IPS-15b (cell line): ENCODE measurements at regions not wholly inside any gene's neighbourhood (a gene's known extent, or its start where the extent isn't known, plus 50 kb on each side); places are given as distances from the start of the nearest gene placed in this dataset.

Experiments used
- H3K27me3 ChIP-seq: one replicate; pipeline ENCODE4 v1.6.1; 2013; ENCODE audit warnings: low read length; ENCODE audit not compliant: control insufficient read depth, insufficient read depth
- H3K36me3 ChIP-seq: one replicate; pipeline ENCODE4 v1.6.1; 2013; ENCODE audit warnings: low read length; ENCODE audit not compliant: control insufficient read depth, insufficient read depth
- H3K4me1 ChIP-seq: one replicate; pipeline ENCODE4 v1.6.1; 2013; ENCODE audit warnings: mild to moderate bottlenecking, low read length; ENCODE audit not compliant: control insufficient read depth, insufficient read depth
- H3K4me3 ChIP-seq: one replicate; pipeline ENCODE4 v1.5.1; 2013; ENCODE audit warnings: low read depth, low read length
- H3K9ac ChIP-seq: one replicate; pipeline ENCODE4 v1.6.1; 2013; ENCODE audit warnings: low read depth, mild to moderate bottlenecking, low read length
- H3K9me3 ChIP-seq: one replicate; pipeline ENCODE4 v1.6.1; 2013; ENCODE audit warnings: mild to moderate bottlenecking, low read length; ENCODE audit not compliant: control insufficient read depth, insufficient read depth

- Histone ChIP-seq H3K4me1 (no peaks in the 10 kb centered on the region), H3K9me3 (no peaks in the 10 kb centered on the region), H3K36me3 (no peaks in the 10 kb centered on the region), H3K4me3 (no peak overlapping the region), H3K9ac (no peak overlapping the region), H3K27me3 (no peaks in the 10 kb centered on the region)
These were observed 229.2 kb downstream of the TTLL7 start for GRCh38 chr1:83769594-83770318.

DNA sequence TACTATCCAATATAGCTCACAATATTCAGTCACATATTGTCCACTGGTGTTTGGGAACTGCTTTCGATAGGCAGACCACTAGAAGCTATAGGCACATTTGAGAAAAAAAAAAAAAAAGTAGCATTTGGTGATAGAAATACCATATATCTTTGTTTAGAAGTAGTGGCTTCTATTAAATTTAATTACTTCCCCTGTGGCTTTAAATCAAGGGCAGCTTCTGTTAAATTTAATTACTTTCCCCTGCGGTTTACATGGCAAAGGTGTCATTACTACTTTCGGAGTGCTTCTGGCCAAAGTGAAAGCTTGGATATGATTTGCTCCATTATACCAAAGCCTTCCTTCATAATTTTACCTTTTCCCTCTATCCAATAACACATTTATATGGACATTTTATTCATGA lies 229.9 kb downstream of the TTLL7 start:
- no peaks in the 10 kb centered on the region for H3K27me3 ChIP-seq
- peaks cover 4% of the 10 kb centered on the region for H3K4me1 ChIP-seq
- no peak overlapping the region for H3K4me3 ChIP-seq
- no peak overlapping the region for H3K9ac ChIP-seq
- H3K9me3 ChIP-seq: no peaks in the 10 kb centered on the region
- H3K36me3 ChIP-seq: no peaks in the 10 kb centered on the region

DNA sequence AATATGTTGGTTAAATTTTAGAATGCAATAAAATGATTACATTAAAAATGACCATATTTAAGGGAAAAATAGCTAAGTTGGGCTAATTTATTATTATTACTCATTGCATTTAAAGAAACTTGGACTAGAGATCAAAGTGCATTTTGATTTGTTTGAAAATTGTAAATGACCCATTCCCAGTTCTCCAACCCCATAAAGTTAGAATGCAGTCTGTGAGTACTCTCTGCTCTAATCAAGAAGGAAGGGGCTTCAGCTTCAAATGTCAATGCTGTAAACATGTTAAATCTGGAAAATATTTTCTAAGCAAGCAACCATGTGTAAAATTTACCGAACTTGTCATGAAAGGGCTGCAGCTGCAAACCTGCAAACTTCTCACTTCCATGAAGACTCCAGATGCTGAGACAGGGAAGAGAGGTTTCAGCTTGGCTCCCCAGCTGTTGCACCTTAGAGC lies 232.7 kb downstream of the TTLL7 start:
- Histone ChIP-seq H3K36me3 (no peaks in the 10 kb centered on the region), H3K9me3 (no peaks in the 10 kb centered on the region), H3K9ac (no peak overlapping the region), H3K4me3 (no peak overlapping the region), H3K27me3 (no peaks in the 10 kb centered on the region), H3K4me1 (peaks cover 4% of the 10 kb centered on the region)

GRCh38 chr1:83765125-83765524 lies 233.8 kb downstream of the TTLL7 start:
- H3K9me3 ChIP-seq: no peaks in the 10 kb centered on the region
- H3K4me3 ChIP-seq: no peak overlapping the region
- H3K27me3 ChIP-seq: no peaks in the 10 kb centered on the region
- H3K4me1 ChIP-seq: peaks cover 4% of the 10 kb centered on the region
- no peak overlapping the region for H3K9ac ChIP-seq
- H3K36me3 ChIP-seq: no peaks in the 10 kb centered on the region

DNA sequence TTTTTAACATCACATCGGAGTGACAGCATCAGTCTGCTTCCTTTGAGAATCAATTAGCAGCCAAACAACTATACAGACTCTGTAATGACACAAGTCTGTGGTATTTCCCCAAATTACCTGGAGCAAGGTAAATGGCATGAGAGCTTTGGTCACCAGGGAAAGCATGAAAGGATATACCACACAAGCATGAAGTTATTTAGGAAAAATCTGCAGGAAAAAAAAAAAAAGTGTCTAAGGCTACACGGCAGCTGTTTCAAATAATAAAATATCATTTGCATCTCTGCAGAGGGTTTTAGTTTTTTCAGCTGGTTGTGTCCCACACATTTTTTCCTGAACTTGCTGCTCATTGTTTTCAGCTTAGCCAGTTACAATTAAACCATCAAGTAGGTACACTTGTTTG lies 234.7 kb downstream of the TTLL7 start:
- H3K4me3 ChIP-seq: no peak overlapping the region
- H3K27me3 ChIP-seq: no peaks in the 10 kb centered on the region
- no peaks in the 10 kb centered on the region for H3K36me3 ChIP-seq
- no peak overlapping the region for H3K9ac ChIP-seq
- no peaks in the 10 kb centered on the region for H3K9me3 ChIP-seq
- H3K4me1 ChIP-seq: peaks cover 4% of the 10 kb centered on the region

DNA sequence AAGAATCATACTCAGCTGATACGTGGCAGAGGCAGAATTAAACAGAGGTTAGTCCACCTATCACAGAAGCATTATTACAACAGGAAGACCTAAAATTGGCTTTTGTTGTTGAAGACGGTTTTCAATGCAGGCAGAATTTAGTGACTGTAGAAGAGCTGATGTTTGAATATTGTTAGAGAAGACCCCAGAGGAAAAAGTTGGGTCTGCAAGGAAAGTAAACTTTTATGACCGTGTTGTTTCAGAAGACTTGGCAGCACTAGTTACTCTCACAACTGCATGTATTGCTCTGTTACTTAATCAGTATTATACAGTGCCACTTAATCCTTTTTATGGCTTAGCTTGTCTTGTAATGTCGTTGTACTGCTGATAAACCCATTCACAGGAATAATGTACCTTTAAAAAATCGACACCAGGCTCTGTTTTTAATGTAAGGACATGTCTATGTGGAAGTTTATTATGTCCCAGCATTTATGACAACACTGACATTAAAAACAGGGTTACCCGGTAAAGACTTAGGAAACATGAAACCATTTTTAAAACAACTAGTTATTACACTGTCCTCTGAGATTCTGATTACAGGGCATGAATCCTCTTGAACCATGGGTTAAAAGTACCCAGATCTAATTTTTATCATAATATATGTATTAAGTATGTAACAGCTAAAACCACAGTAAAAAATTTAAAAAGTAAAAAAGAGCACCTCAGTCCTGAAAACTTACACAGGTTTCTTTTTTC lies 235.4 kb downstream of the TTLL7 start:
- no peaks in the 10 kb centered on the region for H3K9me3 ChIP-seq
- H3K9ac ChIP-seq: no peak overlapping the region
- H3K4me3 ChIP-seq: no peak overlapping the region
- H3K4me1 ChIP-seq: peaks cover 4% of the 10 kb centered on the region
- no peaks in the 10 kb centered on the region for H3K36me3 ChIP-seq
- H3K27me3 ChIP-seq: no peaks in the 10 kb centered on the region

DNA sequence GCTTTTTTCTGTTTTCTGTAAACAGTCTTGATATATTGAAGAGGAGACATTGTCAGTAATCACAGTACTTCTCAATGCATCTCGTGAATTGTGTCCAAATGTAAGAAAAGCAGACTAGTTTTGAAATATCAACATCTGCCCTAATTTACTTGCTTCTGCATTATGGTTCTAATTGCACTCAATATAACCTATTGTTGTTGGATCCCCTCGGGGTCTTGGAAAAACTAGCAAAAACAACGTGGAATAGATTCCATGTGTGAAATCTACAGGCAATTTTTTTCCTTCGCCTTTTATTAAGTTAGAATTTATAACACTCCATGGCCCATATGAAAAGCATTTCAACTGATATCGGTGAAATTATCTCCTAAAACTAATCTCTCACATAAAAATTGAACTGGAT lies 236.5 kb downstream of the TTLL7 start:
- Histone ChIP-seq H3K4me3 (no peak overlapping the region), H3K36me3 (no peaks in the 10 kb centered on the region), H3K9ac (no peak overlapping the region), H3K9me3 (no peaks in the 10 kb centered on the region), H3K27me3 (no peaks in the 10 kb centered on the region), H3K4me1 (peaks cover 4% of the 10 kb centered on the region)

DNA sequence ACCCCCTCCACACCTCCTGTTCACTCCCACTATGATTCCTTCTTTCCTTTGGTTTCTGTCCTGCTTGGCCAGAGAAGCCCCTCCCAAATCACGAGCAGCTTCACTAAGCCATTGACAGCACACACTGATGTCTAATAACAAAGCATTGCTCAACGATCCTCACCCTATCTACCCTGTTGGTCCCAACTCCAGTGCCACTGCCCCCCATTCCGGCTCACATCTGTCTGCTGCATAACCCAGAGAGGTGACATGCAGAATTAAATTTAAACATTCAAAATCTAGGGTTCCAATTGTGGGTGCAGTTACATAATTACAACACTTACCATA lies 236.9 kb downstream of the TTLL7 start:
- H3K9me3 ChIP-seq: no peaks in the 10 kb centered on the region
- H3K9ac ChIP-seq: no peak overlapping the region
- H3K36me3 ChIP-seq: no peaks in the 10 kb centered on the region
- no peak overlapping the region for H3K4me3 ChIP-seq
- H3K4me1 ChIP-seq: peaks cover 4% of the 10 kb centered on the region
- H3K27me3 ChIP-seq: no peaks in the 10 kb centered on the region

GRCh38 chr1:83761167-83762038 lies 237.5 kb downstream of the TTLL7 start:
- peaks cover 4% of the 10 kb centered on the region for H3K4me1 ChIP-seq
- H3K36me3 ChIP-seq: no peaks in the 10 kb centered on the region
- no peak overlapping the region for H3K9ac ChIP-seq
- H3K27me3 ChIP-seq: no peaks in the 10 kb centered on the region
- no peak overlapping the region for H3K4me3 ChIP-seq
- no peaks in the 10 kb centered on the region for H3K9me3 ChIP-seq

DNA sequence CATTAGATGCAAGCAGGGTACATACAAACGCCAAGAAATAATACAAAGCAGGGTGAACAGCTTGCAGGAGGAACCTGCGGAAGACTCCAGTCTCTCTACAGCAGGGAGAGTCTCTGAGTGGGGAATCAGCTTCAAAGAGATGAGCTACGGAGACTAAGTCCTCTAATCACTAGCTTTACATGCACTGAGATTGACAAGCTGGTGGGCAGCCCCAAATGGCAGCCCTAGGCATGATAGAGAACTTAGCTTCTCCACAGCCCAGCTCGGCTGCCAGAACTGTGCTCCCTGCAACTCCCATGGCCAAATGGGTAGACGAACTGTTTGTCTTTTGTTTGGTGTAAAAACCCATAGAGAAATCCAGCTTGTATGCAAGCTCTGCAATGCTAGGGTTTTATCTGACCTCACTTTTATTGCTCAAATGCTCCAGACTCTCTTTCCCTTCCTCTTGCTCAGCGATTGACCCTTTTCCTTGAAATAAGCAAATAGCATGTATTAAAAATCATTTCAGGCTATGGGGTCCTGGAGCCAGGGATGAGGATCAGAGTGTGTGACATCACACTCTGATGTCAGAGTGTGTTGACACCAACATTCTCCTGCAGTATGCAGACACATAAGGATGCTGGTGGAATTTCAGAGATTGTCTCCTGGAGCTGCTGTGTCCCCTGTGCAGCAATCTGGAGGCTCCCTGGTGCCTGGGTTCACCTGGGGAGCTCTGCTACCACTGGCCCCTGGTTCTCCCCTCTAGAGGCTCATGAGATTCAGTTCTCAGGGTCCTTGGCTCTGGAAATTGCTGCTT lies 238.5 kb downstream of the TTLL7 start:
- no peaks in the 10 kb centered on the region for H3K27me3 ChIP-seq

DNA sequence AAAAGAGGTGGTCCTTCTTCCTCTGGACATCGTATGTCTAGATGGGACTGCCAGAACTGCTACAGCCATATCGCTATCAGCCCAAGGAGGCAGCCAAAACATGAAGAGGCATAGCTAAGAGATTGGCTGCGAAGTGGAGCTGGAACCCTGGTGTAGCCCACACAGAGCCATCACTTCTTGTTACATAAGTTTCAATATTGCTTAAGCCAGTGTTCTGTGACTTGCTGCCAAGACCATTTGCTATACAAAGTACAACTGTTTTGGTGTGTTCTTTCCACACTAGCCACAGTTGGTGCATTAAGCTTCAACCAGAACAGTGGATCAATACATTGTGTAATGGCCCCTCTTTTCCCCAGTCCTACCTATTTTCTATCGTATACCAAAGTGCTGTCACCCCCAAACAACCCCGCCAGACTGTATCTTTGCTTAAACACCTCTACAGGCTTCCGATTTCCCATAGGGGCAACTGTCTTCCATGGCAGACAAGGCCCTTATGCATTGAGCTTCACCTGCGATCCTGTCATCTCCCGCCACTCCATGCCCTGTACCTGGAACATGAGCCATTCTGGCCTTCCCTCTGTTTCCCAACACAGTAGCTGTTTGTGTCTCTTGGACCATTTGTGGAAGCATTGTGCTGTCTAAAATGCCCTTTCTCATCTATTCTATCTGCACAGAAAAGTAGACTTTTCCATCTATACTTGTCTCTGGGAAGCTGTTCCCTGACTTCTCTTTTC lies 241.8 kb downstream of the TTLL7 start:
- Histone ChIP-seq H3K4me3 (no peak overlapping the region), H3K9ac (no peak overlapping the region), H3K36me3 (no peaks in the 10 kb centered on the region), H3K4me1 (no peaks in the 10 kb centered on the region), H3K27me3 (no peaks in the 10 kb centered on the region), H3K9me3 (no peaks in the 10 kb centered on the region)

More for the DNA sequence above, 238.5 kb downstream of the TTLL7 start:
- no peaks in the 10 kb centered on the region for H3K36me3 ChIP-seq
- no peaks in the 10 kb centered on the region for H3K9me3 ChIP-seq
- peaks cover 4% of the 10 kb centered on the region for H3K4me1 ChIP-seq
- H3K4me3 ChIP-seq: no peak overlapping the region
- H3K9ac ChIP-seq: no peak overlapping the region
